T-helper 17 cell (primary cell): ENCODE measurements at regions not wholly inside any gene's neighbourhood (a gene's known extent, or its start where the extent isn't known, plus 50 kb on each side); places are given as distances from the start of the nearest gene placed in this dataset.
A peak's percentile ranks its signal among the peaks of the same experiment; 100 is the strongest.

ENCODE experiments used
- ATAC-seq: fragments of 150-1000 bp; cut with Tn5 transposase; 2 replicates; pipeline ENCODE4 v1.10.0; 2021; ENCODE audit warnings: mild to moderate bottlenecking, moderate library complexity
- DNase-seq, 3 donors: peaks; one replicate each; pipeline versions ENCODE4 v3.0.0 to v3.0.0-alpha.2; 2020 to 2021
- H3K9me3 ChIP-seq: one replicate; pipeline ENCODE4 v1.7.0; 2013; ENCODE audit warnings: low read length, mild to moderate bottlenecking; ENCODE audit not compliant: control insufficient read depth, poor library complexity, severe bottlenecking
- H3K27ac Mint-ChIP-seq: one replicate; pipeline ENCODE4 v1.8.0; 2022; ENCODE audit warnings: mild to moderate bottlenecking, moderate library complexity, mixed read lengths
- H3K27me3 Mint-ChIP-seq: one replicate; pipeline ENCODE4 v1.8.0; 2022; ENCODE audit warnings: mixed read lengths
- H3K36me3 Mint-ChIP-seq: one replicate; pipeline ENCODE4 v1.8.0; 2022; ENCODE audit warnings: low read depth, mixed read lengths
- H3K4me1 Mint-ChIP-seq: one replicate; pipeline ENCODE4 v1.8.0; 2022; ENCODE audit warnings: mild to moderate bottlenecking, mixed read lengths
- H3K4me3 Mint-ChIP-seq: one replicate; pipeline ENCODE4 v1.8.0; 2022; ENCODE audit warnings: mild to moderate bottlenecking, moderate library complexity, mixed read lengths

- ATAC-seq: peak; percentile 86
Observed at GRCh38 chr9:95626885-95627558, 110.3 kb upstream of the PTCH1 start.

GRCh38 chr9:95626341-95626740 is 109.6 kb upstream of the PTCH1 start:
- H3K4me3 Mint-ChIP-seq: peak overlapping the region; percentile 41
- peaks cover 14% of the 10 kb centered on the region for H3K27me3 Mint-ChIP-seq
- no peaks in the 10 kb centered on the region for H3K9me3 ChIP-seq
- DNase-seq (no peak), ATAC-seq (no peak)
- H3K27ac Mint-ChIP-seq: peak overlapping the region; percentile 51
- H3K36me3 Mint-ChIP-seq: no peaks in the 10 kb centered on the region
- peaks cover 7% of the 10 kb centered on the region for H3K4me1 Mint-ChIP-seq

More at GRCh38 chr9:95626885-95627558, 110.3 kb upstream of the PTCH1 start:
- Mint-ChIP-seq H3K27me3 (peaks cover 14% of the 10 kb centered on the region), H3K27ac (peak overlapping the region; percentile 51), H3K36me3 (no peaks in the 10 kb centered on the region), H3K4me1 (peaks cover 7% of the 10 kb centered on the region), H3K4me3 (peak overlapping the region; percentile 47)
- no peak for DNase-seq
- H3K9me3 ChIP-seq: no peaks in the 10 kb centered on the region

- H3K9me3 ChIP-seq: no peaks in the 10 kb centered on the region
- peaks cover 14% of the 10 kb centered on the region for H3K27me3 Mint-ChIP-seq
- no peak overlapping the region for H3K4me3 Mint-ChIP-seq
- no peak overlapping the region for H3K27ac Mint-ChIP-seq
- ATAC-seq (no peak), DNase-seq (no peak)
- H3K4me1 Mint-ChIP-seq: peaks cover 7% of the 10 kb centered on the region
- H3K36me3 Mint-ChIP-seq: no peaks in the 10 kb centered on the region
Observed at GRCh38 chr9:95623640-95624039, 106.9 kb upstream of the PTCH1 start.

- H3K27ac Mint-ChIP-seq: no peak overlapping the region
- H3K27me3 Mint-ChIP-seq: peaks cover 33% of the 10 kb centered on the region
- no peaks in the 10 kb centered on the region for H3K4me1 Mint-ChIP-seq
- H3K4me3 Mint-ChIP-seq: no peak overlapping the region
- no peak for ATAC-seq
- DNase-seq: no peak
- no peaks in the 10 kb centered on the region for H3K9me3 ChIP-seq
- no peaks in the 10 kb centered on the region for H3K36me3 Mint-ChIP-seq
Observed at GRCh38 chr9:95620722-95621121, 104.0 kb upstream of the PTCH1 start.

- DNase-seq (no peak), ATAC-seq (no peak)
- H3K9me3 ChIP-seq: no peaks in the 10 kb centered on the region
- Mint-ChIP-seq H3K27ac (no peak overlapping the region), H3K4me1 (no peaks in the 10 kb centered on the region), H3K27me3 (peaks cover 32% of the 10 kb centered on the region), H3K4me3 (no peak overlapping the region), H3K36me3 (no peaks in the 10 kb centered on the region)
Observed at GRCh38 chr9:95620314-95620713, 103.5 kb upstream of the PTCH1 start.

GRCh38 chr9:95615246-95615645 is 98.5 kb upstream of the PTCH1 start:
- Mint-ChIP-seq H3K4me3 (no peak overlapping the region), H3K36me3 (no peaks in the 10 kb centered on the region), H3K27ac (no peak overlapping the region), H3K4me1 (no peaks in the 10 kb centered on the region), H3K27me3 (peaks cover 32% of the 10 kb centered on the region)
- no peaks in the 10 kb centered on the region for H3K9me3 ChIP-seq
- no peak for ATAC-seq
- no peak for DNase-seq

- Mint-ChIP-seq H3K4me1 (no peaks in the 10 kb centered on the region), H3K27ac (no peak overlapping the region), H3K4me3 (no peak overlapping the region), H3K36me3 (no peaks in the 10 kb centered on the region), H3K27me3 (peaks cover 32% of the 10 kb centered on the region)
- no peaks in the 10 kb centered on the region for H3K9me3 ChIP-seq
- DNase-seq (no peak), ATAC-seq (no peak)
Observed at GRCh38 chr9:95613670-95614069, 96.9 kb upstream of the PTCH1 start.

- Mint-ChIP-seq H3K4me3 (no peak overlapping the region), H3K27me3 (peaks cover 15% of the 10 kb centered on the region), H3K36me3 (no peaks in the 10 kb centered on the region), H3K27ac (peak overlapping the region; percentile 43), H3K4me1 (no peaks in the 10 kb centered on the region)
- no peak for ATAC-seq
- no peaks in the 10 kb centered on the region for H3K9me3 ChIP-seq
- DNase-seq: no peak
Observed at GRCh38 chr9:95611354-95611753, 94.6 kb upstream of the PTCH1 start.

- Mint-ChIP-seq H3K36me3 (no peaks in the 10 kb centered on the region), H3K27me3 (peaks cover 8% of the 10 kb centered on the region), H3K4me3 (no peak overlapping the region), H3K4me1 (no peaks in the 10 kb centered on the region), H3K27ac (no peak overlapping the region)
- DNase-seq (no peak), ATAC-seq (no peak)
- no peaks in the 10 kb centered on the region for H3K9me3 ChIP-seq
Observed at GRCh38 chr9:95610006-95610785, 93.4 kb upstream of the PTCH1 start.

- Mint-ChIP-seq H3K27ac (no peak overlapping the region), H3K36me3 (no peaks in the 10 kb centered on the region), H3K4me3 (no peak overlapping the region), H3K27me3 (peaks cover 8% of the 10 kb centered on the region), H3K4me1 (no peaks in the 10 kb centered on the region)
- ATAC-seq: no peak
- DNase-seq: no peak
- no peaks in the 10 kb centered on the region for H3K9me3 ChIP-seq
Observed at GRCh38 chr9:95609426-95609825, 92.7 kb upstream of the PTCH1 start.

- Mint-ChIP-seq H3K27me3 (peaks cover 11% of the 10 kb centered on the region), H3K4me3 (no peak overlapping the region)
Observed at GRCh38 chr9:95608341-95608740, 91.6 kb upstream of the PTCH1 start.

GRCh38 chr9:95607507-95607906 is 90.7 kb upstream of the PTCH1 start:
- Mint-ChIP-seq H3K36me3 (no peaks in the 10 kb centered on the region), H3K27ac (no peak overlapping the region), H3K27me3 (peaks cover 15% of the 10 kb centered on the region), H3K4me1 (no peaks in the 10 kb centered on the region), H3K4me3 (no peak overlapping the region)
- ATAC-seq (no peak), DNase-seq (no peak)
- no peaks in the 10 kb centered on the region for H3K9me3 ChIP-seq

More at GRCh38 chr9:95608341-95608740, 91.6 kb upstream of the PTCH1 start:
- no peak overlapping the region for H3K27ac Mint-ChIP-seq
- no peak for DNase-seq
- no peak for ATAC-seq
- H3K9me3 ChIP-seq: no peaks in the 10 kb centered on the region
- no peaks in the 10 kb centered on the region for H3K36me3 Mint-ChIP-seq
- H3K4me1 Mint-ChIP-seq: no peaks in the 10 kb centered on the region

GRCh38 chr9:95606489-95607350 is 89.9 kb upstream of the PTCH1 start:
- ATAC-seq (no peak), DNase-seq (no peak)
- Mint-ChIP-seq H3K4me1 (no peaks in the 10 kb centered on the region), H3K27me3 (peaks cover 15% of the 10 kb centered on the region), H3K27ac (no peak overlapping the region), H3K4me3 (no peak overlapping the region), H3K36me3 (no peaks in the 10 kb centered on the region)
- H3K9me3 ChIP-seq: no peaks in the 10 kb centered on the region
